ENCODE measurements at regions not wholly inside any gene's neighbourhood (a gene's known extent, or its start where the extent isn't known, plus 50 kb on each side); places are given as distances from the start of the nearest gene placed in this dataset.

DNA sequence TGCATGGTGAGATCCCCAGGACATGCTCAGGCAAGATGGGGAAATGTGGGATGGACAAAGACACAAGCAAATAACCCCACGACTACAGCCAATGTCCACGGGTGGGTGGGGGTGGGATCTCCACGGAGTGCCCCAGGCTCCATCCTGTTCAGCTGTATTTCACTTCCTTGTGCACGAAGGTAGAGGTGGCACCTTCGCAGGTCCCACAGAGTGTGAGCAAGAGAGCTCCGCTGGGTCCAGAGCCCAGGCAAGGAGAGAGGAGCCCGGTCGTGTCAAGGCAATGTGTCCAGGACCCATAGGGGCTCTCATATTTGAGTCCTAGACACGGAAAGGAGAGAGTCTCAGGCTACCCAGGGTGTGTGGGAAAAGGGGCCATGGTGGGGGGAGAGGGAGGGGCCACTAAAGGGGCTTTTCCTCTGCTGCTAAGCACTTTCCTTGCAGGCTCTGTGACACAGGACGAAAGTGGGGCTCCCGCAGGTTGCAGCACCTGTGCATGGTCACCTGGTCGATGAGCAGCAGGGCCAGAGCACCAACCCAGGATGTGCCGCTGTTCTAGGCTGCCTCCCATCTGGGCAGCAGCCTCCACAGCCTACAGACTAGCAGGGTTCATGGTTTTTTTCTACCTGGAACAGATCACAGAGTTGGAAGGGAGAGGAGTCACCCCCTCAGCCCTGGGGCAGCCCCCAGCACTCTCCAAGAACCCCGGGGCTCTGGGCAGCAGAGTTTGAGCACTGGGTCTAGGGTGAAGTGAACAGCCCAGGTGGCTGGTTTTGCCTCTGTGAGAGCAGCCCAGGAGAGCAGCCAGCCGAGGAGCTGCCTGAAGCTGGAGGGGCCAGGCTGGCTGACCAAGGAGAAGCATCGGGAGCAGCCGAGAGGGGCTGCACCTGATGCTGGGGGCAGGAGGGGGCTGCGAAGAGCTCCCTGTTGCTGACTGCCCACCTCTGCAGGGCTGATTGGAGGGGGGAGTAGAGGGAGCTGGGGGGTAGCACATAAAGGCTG lies 100.7 kb upstream of the MVB12B start:
- no peak for DNase-seq

GRCh38 chr9:126226991-126227936 lies 99.4 kb upstream of the MVB12B start:
- DNase-seq, result no peak

DNA sequence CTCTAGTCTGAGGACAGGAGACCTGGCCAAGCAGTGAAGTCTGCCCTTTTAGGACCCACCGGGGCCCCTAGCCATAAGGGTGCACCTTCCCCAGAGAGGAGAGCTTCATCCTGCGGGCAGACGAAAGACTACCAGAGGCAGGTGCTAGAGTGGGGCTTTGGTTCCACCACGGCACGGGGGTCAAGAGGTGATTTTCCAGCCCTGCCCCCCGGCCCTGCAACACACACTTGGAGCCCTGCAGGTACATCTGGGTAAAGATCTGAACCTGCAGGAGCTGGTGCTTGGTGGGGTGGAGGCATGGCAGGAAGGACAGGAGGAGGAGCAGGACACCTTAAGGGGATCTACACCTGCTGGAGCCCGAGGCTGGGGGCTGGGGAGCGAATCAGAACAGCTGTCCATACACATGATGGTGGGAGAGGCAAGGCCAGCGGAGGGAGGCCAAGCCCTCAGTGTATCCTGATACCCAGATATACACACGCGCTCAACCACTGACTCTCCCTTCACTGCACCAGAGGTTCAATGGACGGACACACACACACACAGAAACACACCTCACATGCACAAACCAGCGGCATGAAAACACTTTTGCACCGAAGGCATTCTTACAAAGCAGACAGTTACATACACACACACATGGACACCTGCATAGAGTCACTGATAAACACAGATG lies 98.4 kb upstream of the MVB12B start:
- no peak for DNase-seq

DNA sequence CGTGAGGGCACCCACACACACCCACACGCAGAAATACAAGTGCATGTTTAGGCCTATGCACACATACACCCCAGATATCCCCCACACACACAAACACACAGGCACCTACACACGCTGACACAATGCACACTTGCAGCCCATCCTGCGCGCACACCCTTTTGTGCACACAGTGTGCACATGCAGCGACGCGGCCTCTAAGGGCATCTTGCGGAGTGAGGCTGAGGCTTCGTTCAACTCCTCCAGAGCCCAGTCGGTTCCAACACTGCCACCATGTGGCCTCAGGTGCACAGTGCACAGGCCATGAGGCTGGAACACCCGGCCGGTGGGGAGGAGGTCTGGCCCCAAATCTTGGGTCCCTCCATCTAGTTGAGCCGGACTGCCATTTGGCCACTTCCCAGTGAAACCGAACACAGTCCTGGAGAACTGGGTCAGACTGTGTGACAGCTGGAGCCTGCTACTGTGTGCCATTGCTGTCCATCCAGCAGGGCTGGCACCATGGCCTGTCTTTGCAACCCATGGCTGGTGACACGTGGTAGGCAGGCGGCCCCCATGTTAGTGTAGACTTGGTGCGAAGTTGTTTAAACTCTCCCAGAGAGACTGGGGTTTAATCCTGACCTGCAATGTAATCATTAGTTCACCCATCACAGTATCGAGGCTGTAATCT lies 97.7 kb upstream of the MVB12B start:
- DNase-seq, result peak; percentile 85

GRCh38 chr9:126229501-126229900 lies 97.1 kb upstream of the MVB12B start:
- no peak for DNase-seq

DNA sequence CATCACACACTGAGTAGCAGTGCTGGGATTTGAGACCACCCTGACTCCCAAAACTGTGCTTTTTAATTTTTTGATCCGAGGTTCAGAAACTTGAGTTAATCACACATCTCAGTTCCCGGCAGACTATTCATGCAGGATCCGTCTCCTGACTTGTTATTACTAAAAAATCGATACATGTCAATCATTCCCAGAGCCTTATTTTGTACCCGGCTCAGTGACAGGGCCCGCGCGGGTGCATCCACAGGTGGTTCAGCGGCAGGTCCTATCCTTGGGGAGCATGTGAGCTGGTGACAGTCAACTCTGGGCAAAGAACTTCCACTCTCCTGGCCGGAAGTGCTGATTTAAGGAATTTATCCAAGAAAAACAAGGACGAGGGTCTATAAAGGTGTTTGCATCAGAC lies 95.9 kb upstream of the MVB12B start:
- DNase-seq, result no peak

- DNase-seq, result no peak
These were observed 94.2 kb upstream of the MVB12B start for GRCh38 chr9:126232461-126232860.

- DNase-seq, result no peak
These were observed 93.5 kb upstream of the MVB12B start for GRCh38 chr9:126233175-126233574.

DNA sequence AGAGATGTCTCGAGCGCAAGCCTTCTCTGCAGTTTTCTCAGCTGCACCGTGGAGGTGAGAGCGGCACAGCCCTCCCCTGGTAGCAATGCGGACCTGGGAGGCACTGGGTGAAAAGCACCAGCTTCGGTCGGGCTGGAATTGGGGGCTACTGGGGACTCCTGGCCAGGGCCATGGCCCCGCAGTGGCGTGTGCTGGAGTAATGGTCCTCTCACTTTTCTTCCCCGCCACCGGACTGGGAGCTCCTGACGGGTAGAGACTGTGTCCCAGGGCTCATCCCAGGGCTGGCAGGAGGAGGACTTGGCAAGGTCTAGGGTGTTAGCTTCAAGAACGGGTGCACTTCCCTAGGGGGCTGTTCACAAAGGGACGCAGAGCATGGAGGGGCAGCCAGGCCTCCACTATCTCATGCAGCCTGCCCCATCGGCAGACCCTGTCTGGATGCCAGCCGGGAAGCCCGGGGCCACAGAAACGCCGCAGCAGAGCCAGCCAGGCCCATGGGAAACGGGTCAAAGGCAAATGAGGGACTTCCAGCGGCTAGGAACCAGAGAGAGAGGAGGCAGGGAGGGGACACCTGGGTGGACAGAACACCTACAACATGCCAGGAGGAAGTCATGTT lies 92.6 kb upstream of the MVB12B start:
- no peak for DNase-seq

GRCh38 chr9:126234681-126235335 lies 91.8 kb upstream of the MVB12B start:
- DNase-seq, result no peak

- no peak for DNase-seq
These were observed 91.0 kb upstream of the MVB12B start for GRCh38 chr9:126235336-126236243.

DNA sequence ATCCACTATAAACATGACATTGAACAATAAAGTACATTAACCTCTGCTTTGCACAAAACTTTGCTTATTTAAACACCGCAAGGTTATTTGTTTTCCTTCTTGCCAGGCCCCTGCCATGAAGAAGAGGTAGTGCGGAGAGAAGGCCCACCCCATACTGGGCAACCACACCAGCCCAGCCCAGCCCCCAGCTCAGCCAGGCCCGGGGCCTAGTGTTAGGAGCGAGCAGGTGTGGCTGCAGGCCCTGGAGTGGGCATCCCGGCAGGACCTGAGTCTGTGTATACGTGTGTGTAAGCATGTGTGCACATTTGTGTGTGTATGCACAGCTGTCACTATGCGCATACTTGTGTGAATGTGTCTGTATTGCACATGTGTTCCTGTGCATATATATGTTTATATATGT lies 90.4 kb upstream of the MVB12B start:
- DNase-seq, result no peak

DNA sequence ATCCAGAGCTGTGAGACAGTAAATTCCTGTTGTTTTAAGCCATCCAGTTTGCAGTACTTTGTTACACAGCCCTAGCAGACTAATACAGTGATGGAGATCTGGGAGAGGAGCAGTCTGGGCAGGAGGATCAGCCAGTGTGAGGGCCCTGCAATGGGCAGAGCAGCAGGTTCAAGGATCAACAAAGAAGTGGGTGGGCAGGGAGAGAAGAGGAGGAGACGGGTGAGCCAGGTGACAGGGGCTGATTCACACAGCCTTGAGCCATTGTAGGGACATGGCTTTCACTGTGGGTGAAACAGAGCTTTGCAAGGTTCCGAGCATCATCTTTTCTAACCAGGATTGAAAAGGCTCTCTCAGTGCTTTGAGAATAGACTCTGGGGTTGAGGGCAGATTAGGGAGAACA lies 88.2 kb upstream of the MVB12B start:
- no peak for DNase-seq

- no peak for DNase-seq
These were observed 87.1 kb upstream of the MVB12B start for GRCh38 chr9:126239515-126239914.

DNA sequence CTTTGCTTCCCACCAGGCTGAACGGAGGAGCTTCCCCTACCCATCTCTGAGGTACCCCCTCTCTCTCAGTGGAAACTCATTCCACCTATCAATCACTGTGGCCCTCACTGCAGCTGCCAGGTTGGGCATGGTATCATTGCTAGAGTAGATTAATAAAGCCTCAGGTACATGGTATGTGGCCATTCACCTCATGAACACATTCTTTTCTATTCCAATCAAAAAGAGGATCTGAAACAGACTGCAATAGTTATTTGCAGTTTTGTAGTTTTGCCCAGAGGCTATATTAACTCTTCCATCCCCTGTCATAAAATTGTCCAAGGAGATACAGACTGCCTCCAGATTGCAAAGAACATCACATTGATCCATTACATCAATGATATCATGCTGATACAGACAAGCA lies 85.8 kb upstream of the MVB12B start:
- DNase-seq, result no peak

DNA sequence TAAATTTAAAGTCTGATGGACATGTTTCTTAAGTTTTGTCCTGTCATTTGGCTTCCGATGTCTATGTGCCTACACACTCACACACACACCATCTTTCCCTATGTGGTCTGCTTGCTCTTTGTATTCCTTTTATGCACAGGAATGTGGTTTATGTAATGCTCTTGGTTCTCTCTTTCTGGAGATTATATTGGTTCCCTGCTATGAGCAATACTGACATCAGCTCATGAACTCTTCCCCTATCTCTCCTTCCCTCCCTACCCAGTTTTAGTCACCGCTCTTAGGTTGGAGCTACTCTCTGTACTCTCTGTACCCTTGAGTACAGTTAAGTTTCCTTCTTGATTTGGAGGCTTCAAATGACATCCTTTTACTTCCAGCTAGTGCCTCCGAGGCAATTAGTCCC lies 77.9 kb upstream of the MVB12B start:
- DNase-seq, result no peak

DNA sequence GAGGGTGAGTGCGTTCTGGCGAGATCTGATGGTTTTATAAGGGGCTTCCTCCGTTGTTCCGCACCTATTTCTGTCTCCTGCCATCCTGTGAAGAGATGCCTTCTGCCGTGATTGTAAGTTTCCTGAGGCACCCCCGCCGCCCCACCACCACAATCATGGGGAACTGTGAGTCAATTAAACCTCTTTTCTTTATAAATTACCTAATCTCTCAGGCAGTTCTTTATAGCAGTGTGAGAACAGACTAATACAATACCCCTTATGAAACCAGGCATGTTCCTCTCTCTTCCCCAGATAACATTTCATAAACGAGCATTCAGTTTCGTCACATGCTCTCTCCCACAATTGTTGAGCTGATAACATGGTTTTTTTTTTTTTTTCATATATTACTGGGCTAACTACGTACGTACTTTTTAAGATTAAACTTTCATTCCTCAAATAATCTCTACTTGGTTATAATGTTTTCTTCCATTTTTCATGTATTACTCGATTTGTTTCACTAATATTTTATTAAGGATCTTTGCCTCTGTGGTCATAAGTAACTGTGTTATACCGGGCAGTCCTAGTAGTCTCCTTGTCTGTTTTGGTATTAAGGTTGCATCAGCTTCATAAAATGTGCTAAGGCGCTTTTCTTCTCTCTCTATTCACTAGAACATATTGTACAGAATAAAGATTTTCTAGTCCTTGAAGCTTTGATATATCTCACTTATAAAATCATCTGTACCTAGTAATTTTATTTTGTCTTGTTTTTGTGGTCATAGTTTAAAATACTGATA lies 64.9 kb upstream of the MVB12B start:
- DNase-seq, result no peak

- DNase-seq, result no peak
These were observed 63.9 kb upstream of the MVB12B start for GRCh38 chr9:126262738-126263137.

DNA sequence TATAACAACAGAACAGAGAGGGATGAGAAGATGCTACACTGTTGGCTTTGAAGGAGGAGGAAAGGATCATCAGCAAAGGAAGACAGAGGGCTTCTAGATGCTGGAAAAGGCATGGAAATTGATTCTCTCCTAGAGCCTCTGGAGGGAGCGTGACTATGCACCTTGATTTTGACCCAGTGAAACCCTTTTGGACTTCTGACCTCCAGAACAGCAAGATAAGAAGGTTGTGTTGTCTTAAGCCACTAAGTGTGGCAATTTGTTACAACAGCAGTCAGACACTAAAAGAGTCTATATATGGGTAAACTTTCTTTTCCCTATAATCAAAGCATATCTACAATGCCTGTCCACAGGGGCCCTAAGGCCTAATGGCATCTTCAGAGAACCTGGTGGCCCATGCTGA lies 56.1 kb upstream of the MVB12B start:
- DNase-seq, result no peak

Measured in 8988T (cell line).